ENCODE measurements at regions not wholly inside any gene's neighbourhood (a gene's known extent, or its start where the extent isn't known, plus 50 kb on each side); places are given as distances from the start of the nearest gene placed in this dataset.

GRCh38 chr13:42477596-42478190, 96.3 kb upstream of the TNFSF11 start:
- ChIA-PET POLR2A (no interaction called here), CTCF (interaction anchor here (0.5 kb wide), 1 partner anchor 16 kb away, joined by 3 read pairs; no protein-coding TSS in a partner anchor)
- no peak for DNase-seq (ENCODE audit: extremely low spot score)
- TF ChIP-seq ZNF384 (IDR thresholded peaks at IDR 0.05) (no peak), PKNOX1 (IDR thresholded peaks at IDR 0.05) (no peak), TARDBP (IDR thresholded peaks at IDR 0.05) (no peak), ELF4 (IDR thresholded peaks at IDR 0.05) (no peak), SUZ12 (IDR thresholded peaks at IDR 0.05) (no peak), SP1 (IDR thresholded peaks at IDR 0.05) (no peak), BHLHE40 (IDR thresholded peaks at IDR 0.05; ENCODE audit: borderline replicate concordance) (no peak), L3MBTL2 (conservative IDR thresholded peaks at IDR 0.05) (no peak), ARNT (IDR thresholded peaks at IDR 0.05) (no peak), HDGF (IDR thresholded peaks at IDR 0.05; ENCODE audit: borderline replicate concordance) (no peak), FOXA1 (IDR thresholded peaks at IDR 0.05) (no peak), LEF1 (IDR thresholded peaks at IDR 0.05; ENCODE audit: borderline replicate concordance) (no peak), CTBP1 (IDR thresholded peaks at IDR 0.05; ENCODE audit: borderline replicate concordance) (no peak), FOXK2 (IDR thresholded peaks at IDR 0.05) (no peak), NFRKB (IDR thresholded peaks at IDR 0.05) (no peak)

- ChIA-PET CTCF (interaction anchor here (1.0 kb wide), 1 partner anchor 144 kb away, joined by 3 read pairs; no protein-coding TSS in a partner anchor), POLR2A (no interaction called here)
- peak; percentile 15 for DNase-seq (ENCODE audit: extremely low spot score)
- TF ChIP-seq SUZ12 (IDR thresholded peaks at IDR 0.05) (no peak), PKNOX1 (IDR thresholded peaks at IDR 0.05) (no peak), L3MBTL2 (conservative IDR thresholded peaks at IDR 0.05) (no peak), SP1 (IDR thresholded peaks at IDR 0.05) (no peak), FOXA1 (IDR thresholded peaks at IDR 0.05) (no peak), ELF4 (IDR thresholded peaks at IDR 0.05) (no peak), FOXK2 (IDR thresholded peaks at IDR 0.05) (no peak), FOXM1 (IDR thresholded peaks at IDR 0.05; ENCODE audit: borderline replicate concordance) (no peak), ZNF384 (IDR thresholded peaks at IDR 0.05) (no peak), CTBP1 (IDR thresholded peaks at IDR 0.05; ENCODE audit: borderline replicate concordance) (no peak), BHLHE40 (IDR thresholded peaks at IDR 0.05; ENCODE audit: borderline replicate concordance) (no peak), NFRKB (IDR thresholded peaks at IDR 0.05) (no peak), ARNT (IDR thresholded peaks at IDR 0.05) (no peak), HDGF (IDR thresholded peaks at IDR 0.05; ENCODE audit: borderline replicate concordance) (no peak), TARDBP (IDR thresholded peaks at IDR 0.05) (no peak), LEF1 (IDR thresholded peaks at IDR 0.05; ENCODE audit: borderline replicate concordance) (no peak)
These were observed 95.3 kb upstream of the TNFSF11 start for GRCh38 chr13:42478531-42479156.

- ChIA-PET POLR2A (no interaction called here), CTCF (no interaction called here)
- DNase-seq (ENCODE audit: extremely low spot score), result no peak
- TF ChIP-seq L3MBTL2 (conservative IDR thresholded peaks at IDR 0.05) (no peak), CTBP1 (IDR thresholded peaks at IDR 0.05; ENCODE audit: borderline replicate concordance) (no peak), ZNF384 (IDR thresholded peaks at IDR 0.05) (no peak), ELF4 (IDR thresholded peaks at IDR 0.05) (no peak), NFRKB (IDR thresholded peaks at IDR 0.05) (no peak), BHLHE40 (IDR thresholded peaks at IDR 0.05; ENCODE audit: borderline replicate concordance) (no peak), SP1 (IDR thresholded peaks at IDR 0.05) (no peak), LEF1 (IDR thresholded peaks at IDR 0.05; ENCODE audit: borderline replicate concordance) (no peak)
These were observed 89.6 kb upstream of the TNFSF11 start for GRCh38 chr13:42484386-42484785.

- CTCF ChIA-PET, result no interaction called here
- DNase-seq (ENCODE audit: extremely low spot score), result no peak
- TF ChIP-seq NFRKB (IDR thresholded peaks at IDR 0.05) (no peak), PKNOX1 (IDR thresholded peaks at IDR 0.05) (no peak), BHLHE40 (IDR thresholded peaks at IDR 0.05; ENCODE audit: borderline replicate concordance) (no peak), CTBP1 (IDR thresholded peaks at IDR 0.05; ENCODE audit: borderline replicate concordance) (no peak), ELF4 (IDR thresholded peaks at IDR 0.05) (no peak), ZNF384 (IDR thresholded peaks at IDR 0.05) (no peak), ARNT (IDR thresholded peaks at IDR 0.05) (no peak), HDGF (IDR thresholded peaks at IDR 0.05; ENCODE audit: borderline replicate concordance) (no peak), FOXM1 (IDR thresholded peaks at IDR 0.05; ENCODE audit: borderline replicate concordance) (no peak), SP1 (IDR thresholded peaks at IDR 0.05) (no peak), L3MBTL2 (conservative IDR thresholded peaks at IDR 0.05) (no peak)
- POLR2A ChIA-PET, result no interaction called here
These were observed 88.7 kb upstream of the TNFSF11 start for GRCh38 chr13:42485272-42485671.

- TF ChIP-seq SP1 (IDR thresholded peaks at IDR 0.05) (no peak), NFRKB (IDR thresholded peaks at IDR 0.05) (no peak), FOXA1 (IDR thresholded peaks at IDR 0.05) (no peak), ZNF384 (IDR thresholded peaks at IDR 0.05) (no peak), HDGF (IDR thresholded peaks at IDR 0.05; ENCODE audit: borderline replicate concordance) (no peak), FOXM1 (IDR thresholded peaks at IDR 0.05; ENCODE audit: borderline replicate concordance) (no peak), L3MBTL2 (conservative IDR thresholded peaks at IDR 0.05) (no peak), ARNT (IDR thresholded peaks at IDR 0.05) (no peak), SUZ12 (IDR thresholded peaks at IDR 0.05) (no peak), PKNOX1 (IDR thresholded peaks at IDR 0.05) (no peak), BHLHE40 (IDR thresholded peaks at IDR 0.05; ENCODE audit: borderline replicate concordance) (no peak), TARDBP (IDR thresholded peaks at IDR 0.05) (no peak)
- DNase-seq (ENCODE audit: extremely low spot score), result no peak
- ChIA-PET CTCF (no interaction called here), POLR2A (no interaction called here)
These were observed 87.2 kb upstream of the TNFSF11 start for GRCh38 chr13:42486711-42487198.

All from HEK293T (cell line).